LNCaP clone FGC (cell line): ENCODE measurements at regions not wholly inside any gene's neighbourhood (a gene's known extent, or its start where the extent isn't known, plus 50 kb on each side); places are given as distances from the start of the nearest gene placed in this dataset.

Experiments
- DNase-seq: peaks from one replicate; pipeline ENCODE4 v3.0.0-alpha.2; 2011; ENCODE audit warnings: low read depth
- H3K4me3 ChIP-seq: 2 replicates; pipeline ENCODE4 v1.5.1; 2011; ENCODE audit warnings: mild to moderate bottlenecking, low read depth, low read length, control low read depth
- TF ChIP-seq, protein P1 (sequence below): IDR thresholded peaks from 2 replicates; pipeline ENCODE4 v1.5.1; 2012; ENCODE audit warnings: mild to moderate bottlenecking; ENCODE audit not compliant: control insufficient read depth, insufficient read depth; ENCODE audit errors: extremely low read depth

- TF ChIP-seq, protein P1, sequence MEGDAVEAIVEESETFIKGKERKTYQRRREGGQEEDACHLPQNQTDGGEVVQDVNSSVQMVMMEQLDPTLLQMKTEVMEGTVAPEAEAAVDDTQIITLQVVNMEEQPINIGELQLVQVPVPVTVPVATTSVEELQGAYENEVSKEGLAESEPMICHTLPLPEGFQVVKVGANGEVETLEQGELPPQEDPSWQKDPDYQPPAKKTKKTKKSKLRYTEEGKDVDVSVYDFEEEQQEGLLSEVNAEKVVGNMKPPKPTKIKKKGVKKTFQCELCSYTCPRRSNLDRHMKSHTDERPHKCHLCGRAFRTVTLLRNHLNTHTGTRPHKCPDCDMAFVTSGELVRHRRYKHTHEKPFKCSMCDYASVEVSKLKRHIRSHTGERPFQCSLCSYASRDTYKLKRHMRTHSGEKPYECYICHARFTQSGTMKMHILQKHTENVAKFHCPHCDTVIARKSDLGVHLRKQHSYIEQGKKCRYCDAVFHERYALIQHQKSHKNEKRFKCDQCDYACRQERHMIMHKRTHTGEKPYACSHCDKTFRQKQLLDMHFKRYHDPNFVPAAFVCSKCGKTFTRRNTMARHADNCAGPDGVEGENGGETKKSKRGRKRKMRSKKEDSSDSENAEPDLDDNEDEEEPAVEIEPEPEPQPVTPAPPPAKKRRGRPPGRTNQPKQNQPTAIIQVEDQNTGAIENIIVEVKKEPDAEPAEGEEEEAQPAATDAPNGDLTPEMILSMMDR: no peak
- no peak overlapping the region for H3K4me3 ChIP-seq
- no peak for DNase-seq
Measured at GRCh38 chr17:73801455-73802100, 157.3 kb upstream of the SDK2 start.

GRCh38 chr17:73802314-73802713, 158.1 kb upstream of the SDK2 start:
- DNase-seq: no peak
- TF ChIP-seq, protein P1: no peak
- H3K4me3 ChIP-seq: no peak overlapping the region

GRCh38 chr17:73802871-73803270, 158.6 kb upstream of the SDK2 start:
- H3K4me3 ChIP-seq: no peak overlapping the region
- no peak for DNase-seq
- TF ChIP-seq, protein P1: no peak

GRCh38 chr17:73803964-73804435, 159.8 kb upstream of the SDK2 start:
- no peak overlapping the region for H3K4me3 ChIP-seq
- DNase-seq: no peak
- TF ChIP-seq, protein P1: no peak

- DNase-seq: no peak
- TF ChIP-seq, protein P1: no peak
- no peak overlapping the region for H3K4me3 ChIP-seq
Measured at GRCh38 chr17:73806768-73807167, 162.5 kb upstream of the SDK2 start.

DNA sequence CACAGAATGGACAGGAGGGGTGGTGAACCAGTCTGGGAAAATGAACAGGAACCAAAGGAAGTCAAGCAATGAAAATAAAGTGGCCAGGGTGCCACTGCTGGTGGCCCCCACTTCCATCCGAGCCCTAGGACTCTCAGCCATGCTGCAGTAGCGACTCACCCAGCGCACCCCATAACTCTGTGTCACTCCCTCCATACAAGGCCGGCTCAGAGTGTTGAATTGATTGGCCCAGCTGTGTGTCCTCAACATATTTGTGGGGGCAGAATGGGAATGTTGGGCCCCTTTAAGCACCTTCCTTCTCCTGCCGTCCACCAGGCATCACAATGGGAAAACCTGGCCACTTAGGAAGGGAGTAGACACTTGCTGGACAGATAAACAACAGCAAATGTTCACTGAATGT, 169.0 kb upstream of the SDK2 start:
- no peak overlapping the region for H3K4me3 ChIP-seq
- DNase-seq: no peak
- TF ChIP-seq, protein P1: no peak

GRCh38 chr17:73814075-73814474, 169.8 kb upstream of the SDK2 start:
- DNase-seq: no peak
- TF ChIP-seq, protein P1: no peak
- H3K4me3 ChIP-seq: no peak overlapping the region
